ENCODE measurements at regions not wholly inside any gene's neighbourhood (a gene's known extent, or its start where the extent isn't known, plus 50 kb on each side); places are given as distances from the start of the nearest gene placed in this dataset.
A peak's percentile ranks its signal among the peaks of the same experiment; 100 is the strongest.

- DNase-seq: no peak
These were observed 1055.5 kb downstream of the PCDH18 start for GRCh38 chr4:136476753-136477152.

DNA sequence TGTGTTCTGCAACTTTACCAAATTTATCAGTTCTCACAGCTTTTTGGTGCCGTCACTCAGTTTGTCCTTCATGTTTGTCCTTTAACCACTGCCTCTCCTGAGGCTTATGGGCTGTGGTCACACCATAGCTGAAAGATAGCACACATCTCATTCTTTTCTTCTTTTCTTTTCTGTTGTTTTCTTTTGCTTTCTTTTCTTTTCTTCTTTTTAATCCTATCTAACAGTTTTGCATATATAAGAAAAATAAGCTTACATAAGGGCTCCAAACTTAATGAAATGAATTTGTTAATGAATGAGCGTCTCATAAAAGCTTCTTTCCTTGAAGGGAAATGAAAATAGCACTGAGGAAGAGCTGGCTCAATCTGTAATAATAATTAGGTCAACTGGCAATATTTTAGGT lies 1061.2 kb downstream of the PCDH18 start:
- DNase-seq: no peak

- no peak for DNase-seq
These were observed 1066.6 kb downstream of the PCDH18 start for GRCh38 chr4:136465691-136466090.

- DNase-seq: no peak
These were observed 1068.4 kb downstream of the PCDH18 start for GRCh38 chr4:136463941-136464340.

GRCh38 chr4:136461533-136461932 lies 1070.8 kb downstream of the PCDH18 start:
- no peak for DNase-seq

DNA sequence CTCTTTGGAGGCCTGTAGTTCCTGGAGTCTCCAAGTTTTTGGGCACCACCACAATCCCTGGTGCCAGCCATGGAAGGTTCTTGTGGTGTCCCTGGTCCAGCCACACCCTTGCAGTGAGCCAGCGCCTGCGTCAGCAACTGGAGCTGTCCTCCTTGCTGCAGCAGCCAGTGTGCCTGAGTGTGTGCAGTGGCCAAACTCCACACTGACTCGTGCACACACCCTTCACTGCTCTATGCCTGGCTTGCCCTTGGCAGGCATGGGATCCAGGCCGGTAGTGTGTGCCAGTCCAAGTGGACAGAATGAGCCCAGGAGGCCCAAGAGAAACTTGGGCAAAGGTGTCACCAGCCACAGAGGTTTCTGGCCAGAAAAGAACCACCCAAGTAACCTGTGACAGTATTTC lies 1074.0 kb downstream of the PCDH18 start:
- DNase-seq: no peak

- DNase-seq: no peak
These were observed 1074.7 kb downstream of the PCDH18 start for GRCh38 chr4:136457577-136457976.

DNA sequence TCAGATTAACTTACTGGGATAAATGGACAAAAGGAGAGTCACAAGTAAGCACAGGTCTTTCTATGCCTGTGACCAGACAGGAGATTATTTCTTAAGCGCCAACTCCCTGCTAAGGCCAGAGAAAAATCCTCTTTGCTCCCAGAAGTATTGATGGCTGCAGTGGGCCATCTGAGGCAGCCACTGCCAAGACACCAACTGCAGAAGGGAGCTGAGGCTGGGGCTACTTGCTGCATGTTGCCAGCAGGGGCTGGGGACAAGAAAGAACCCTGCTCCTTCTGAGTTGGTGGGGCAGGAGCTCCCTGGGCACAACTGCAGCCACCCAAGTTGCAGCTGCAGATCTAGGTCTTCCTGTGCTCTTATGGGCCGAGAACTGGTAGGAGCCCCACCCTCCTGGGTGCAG lies 1075.3 kb downstream of the PCDH18 start:
- DNase-seq: no peak

DNA sequence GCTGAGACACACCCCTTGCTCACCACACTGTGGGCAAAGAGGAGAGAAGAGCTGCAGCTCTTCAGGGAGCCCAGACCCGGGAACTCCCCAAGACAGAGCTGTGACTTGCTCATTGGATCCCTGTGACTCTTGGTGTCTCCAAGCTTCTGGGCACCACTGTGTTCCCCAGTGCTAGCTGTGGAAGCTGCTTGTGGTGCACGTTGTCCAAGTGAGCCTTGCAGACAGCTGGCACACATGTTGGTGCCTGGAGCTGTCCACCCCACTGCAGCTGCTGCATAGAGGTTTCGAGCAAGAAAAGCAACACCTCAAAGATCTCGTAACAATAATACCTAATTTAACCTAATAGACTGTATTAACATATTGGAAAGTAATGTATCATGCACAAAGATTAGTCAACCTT lies 1089.3 kb downstream of the PCDH18 start:
- no peak for DNase-seq

- DNase-seq: no peak
These were observed 1089.8 kb downstream of the PCDH18 start for GRCh38 chr4:136442447-136442846.

- no peak for DNase-seq
These were observed 1090.5 kb downstream of the PCDH18 start for GRCh38 chr4:136441629-136442282.

- no peak for DNase-seq
These were observed 1093.6 kb downstream of the PCDH18 start for GRCh38 chr4:136438645-136439044.

GRCh38 chr4:136424052-136424451 lies 1108.2 kb downstream of the PCDH18 start:
- peak; percentile 6 for DNase-seq

DNA sequence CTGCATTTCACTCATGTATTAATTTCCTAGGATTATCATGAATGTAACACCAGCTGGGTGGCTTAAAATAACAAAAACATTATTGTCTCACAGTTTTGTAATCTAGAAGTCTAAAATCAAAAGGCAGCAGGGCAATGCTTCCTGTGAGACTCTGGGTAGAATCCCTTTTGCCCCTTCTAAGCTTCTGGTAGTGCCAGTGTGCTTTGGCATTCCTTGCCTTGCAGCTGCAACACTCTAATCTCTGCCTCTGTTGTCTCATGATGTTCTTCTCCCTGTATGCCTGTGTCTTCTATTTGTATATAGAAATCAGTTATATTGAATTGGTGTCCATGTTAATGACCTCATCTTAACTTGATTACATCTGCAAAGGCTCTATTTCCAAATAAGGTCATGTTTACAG lies 1117.3 kb downstream of the PCDH18 start:
- DNase-seq: no peak

DNA sequence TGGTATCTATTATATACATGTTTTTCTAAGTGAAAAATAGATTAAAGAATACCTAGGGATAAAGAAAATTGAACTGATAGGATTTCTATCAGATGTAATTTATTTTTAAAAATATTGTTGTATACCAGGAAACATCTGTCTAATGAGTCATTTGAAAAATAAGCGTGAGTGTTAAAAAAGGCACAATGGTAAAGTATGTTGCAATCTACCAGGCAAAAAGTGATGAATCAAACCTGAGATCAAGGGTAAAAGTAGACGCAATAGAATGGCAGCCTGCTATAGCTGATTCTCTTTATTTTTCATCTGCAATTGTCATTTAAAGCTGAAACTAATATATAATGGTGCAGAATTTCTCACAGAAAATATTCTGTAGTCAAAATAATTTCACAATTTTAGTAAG lies 1119.6 kb downstream of the PCDH18 start:
- DNase-seq: no peak

DNA sequence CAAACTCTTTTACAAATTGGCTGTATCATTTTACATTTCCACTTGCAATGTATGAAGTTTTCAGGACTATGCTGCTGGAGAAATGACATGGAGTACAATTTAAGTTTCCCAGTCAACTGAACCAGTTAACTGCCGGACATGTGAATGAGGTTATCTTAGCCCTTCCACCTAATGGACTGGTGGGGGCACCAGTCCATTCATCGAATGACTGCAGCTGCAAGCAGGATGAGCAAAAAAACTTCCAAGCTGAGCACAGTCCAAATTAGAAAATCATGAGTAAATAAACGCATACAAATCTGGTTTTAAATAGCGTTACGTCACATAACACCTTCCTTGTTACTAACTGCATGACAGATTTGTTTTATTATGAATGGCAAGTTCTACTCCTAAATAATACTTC lies 1131.5 kb downstream of the PCDH18 start:
- no peak for DNase-seq

DNA sequence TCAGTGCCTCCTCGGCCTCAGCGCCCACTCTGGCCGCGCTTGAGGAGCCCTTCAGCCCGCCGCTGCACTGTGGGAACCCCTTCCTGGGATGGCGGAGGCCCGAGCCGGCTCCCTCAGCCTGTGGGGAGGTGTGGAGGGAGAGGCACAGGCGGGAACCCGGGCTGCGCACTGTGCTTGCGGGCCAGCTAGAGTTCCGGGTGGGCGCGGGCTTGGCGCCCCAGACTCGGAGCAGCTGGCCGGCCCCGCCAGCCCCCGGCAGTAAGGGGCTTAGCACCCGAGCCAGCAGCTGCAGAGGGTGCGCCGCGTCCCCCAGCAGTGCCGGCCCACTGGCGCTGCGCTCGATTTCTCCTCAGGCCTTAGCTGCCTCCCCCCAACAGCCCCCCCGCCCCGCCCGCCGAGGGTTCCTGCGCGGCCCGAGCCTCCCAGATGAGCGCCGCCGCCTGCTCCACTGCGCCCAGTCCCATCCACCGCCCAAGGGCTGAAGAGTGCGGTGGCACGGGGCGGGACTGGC lies 1137.0 kb downstream of the PCDH18 start:
- no peak for DNase-seq

- DNase-seq: no peak
These were observed 1139.7 kb downstream of the PCDH18 start for GRCh38 chr4:136392576-136392975.

GRCh38 chr4:136390824-136391223 lies 1141.5 kb downstream of the PCDH18 start:
- DNase-seq: no peak

DNA sequence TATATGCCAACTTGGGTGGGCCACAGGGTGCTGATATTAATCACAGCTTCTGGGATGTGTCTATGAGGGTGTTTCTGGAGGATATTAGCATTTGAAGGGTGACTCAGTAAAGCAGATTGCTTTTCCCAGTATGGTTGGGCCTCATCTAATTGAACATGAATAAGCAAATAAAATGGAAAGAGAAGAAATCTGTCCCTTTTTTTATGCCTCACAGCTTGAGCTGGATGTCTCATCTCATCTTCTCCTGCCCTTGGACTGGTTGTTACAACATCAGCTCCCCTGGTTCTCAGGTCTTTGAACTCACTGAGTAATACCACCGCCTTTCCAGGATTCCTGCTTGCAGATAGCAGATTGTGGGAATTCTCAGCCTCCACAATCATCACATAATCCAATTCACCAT lies 1149.2 kb downstream of the PCDH18 start:
- DNase-seq: no peak

GRCh38 chr4:136371231-136371630 lies 1161.1 kb downstream of the PCDH18 start:
- no peak for DNase-seq

DNA sequence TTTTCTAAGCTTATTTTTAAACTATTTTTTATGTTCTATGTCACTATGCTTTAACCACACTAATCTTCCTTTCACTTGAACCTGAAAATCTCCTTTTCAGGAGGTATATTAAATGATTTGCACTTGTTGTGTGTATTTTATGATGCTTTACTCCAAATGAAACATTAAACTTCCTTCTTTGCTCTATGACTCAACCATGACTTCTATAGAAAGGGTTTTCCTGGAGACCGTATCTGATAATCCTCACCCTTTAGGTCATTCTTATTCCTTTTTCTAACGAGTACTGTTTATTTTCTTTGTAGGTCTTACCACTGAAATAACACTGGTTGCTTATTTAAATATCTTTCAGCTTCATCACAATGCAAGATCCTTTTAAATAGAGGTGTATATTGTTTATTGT lies 1163.2 kb downstream of the PCDH18 start:
- peak; percentile 69 for DNase-seq

GRCh38 chr4:136357556-136357955 lies 1174.7 kb downstream of the PCDH18 start:
- no peak for DNase-seq

DNA sequence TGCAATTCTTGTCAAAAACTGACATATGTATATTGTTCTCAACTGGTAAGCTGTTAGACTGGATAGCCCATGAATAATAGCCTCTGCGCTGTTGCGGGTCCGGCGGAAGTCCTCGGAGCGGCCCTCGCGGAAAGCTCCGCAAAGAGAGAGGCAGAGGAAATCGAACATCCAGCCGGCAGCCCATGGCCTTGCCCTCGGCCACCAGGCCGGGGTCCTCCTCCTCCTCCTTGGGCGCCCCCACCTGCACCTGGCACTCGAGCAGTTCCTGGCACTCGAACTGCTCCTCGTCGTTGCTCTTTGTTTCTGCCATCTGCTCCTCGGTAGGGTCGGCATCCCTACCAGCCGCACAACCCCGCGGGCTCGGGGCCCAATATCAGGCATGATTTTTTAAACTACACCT lies 1176.3 kb downstream of the PCDH18 start:
- no peak for DNase-seq

DNA sequence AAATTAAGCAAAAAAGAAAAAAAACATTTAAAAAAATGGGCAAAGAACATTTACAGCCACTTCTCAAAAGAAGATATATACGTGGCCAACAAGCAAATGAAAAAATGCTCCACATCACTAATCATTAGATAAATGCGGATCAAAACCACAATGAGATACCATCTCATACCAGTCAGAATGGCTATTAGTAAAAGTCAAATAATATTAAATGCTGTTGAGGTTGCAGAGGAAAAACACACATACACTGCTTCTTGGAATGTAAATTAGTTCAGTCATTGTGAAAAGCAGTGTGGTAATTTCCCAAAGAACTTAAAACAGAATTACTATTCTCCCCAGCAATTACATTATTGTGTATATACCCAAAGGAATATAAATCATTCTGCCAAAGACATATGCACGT lies 1189.0 kb downstream of the PCDH18 start:
- no peak for DNase-seq
